ENCODE measurements at regions not wholly inside any gene's neighbourhood (a gene's known extent, or its start where the extent isn't known, plus 50 kb on each side); places are given as distances from the start of the nearest gene placed in this dataset.

DNA sequence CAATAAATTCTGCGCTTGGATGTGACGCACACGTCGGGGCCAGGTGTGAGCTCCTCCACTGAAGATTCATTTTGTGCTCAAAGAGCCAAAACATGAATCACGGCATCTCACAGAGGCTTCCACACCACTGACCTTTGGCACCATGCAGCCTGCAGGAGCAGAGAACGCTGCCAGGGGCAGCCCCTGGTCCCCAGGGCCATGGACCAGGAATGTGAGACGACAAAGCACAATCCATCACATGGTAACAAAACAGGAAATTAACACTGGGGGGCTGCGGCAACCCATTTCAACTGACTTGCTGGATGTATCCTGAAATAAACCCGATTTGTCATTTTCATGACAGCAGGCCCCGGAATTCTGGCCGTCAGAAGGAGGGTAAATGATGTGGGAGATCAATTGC lies 167.5 kb upstream of the IGF1R start:
- TF ChIP-seq POLR2AphosphoS5 (IDR thresholded peaks at IDR 0.05; ENCODE audit: borderline replicate concordance, low read depth, low read length): no peak
- TF ChIP-seq EZH2 (IDR thresholded peaks at IDR 0.05): no peak
- no peak for TF ChIP-seq FOXP2 (optimal IDR thresholded peaks at IDR 0.05; ENCODE audit: control extremely low read depth, extremely low read length, insufficient read depth)
